H9 (cell line): ENCODE measurements at regions not wholly inside any gene's neighbourhood (a gene's known extent, or its start where the extent isn't known, plus 50 kb on each side); places are given as distances from the start of the nearest gene placed in this dataset.

Source experiments
- DNase-seq: peaks from one replicate; pipeline ENCODE4 v3.0.0-alpha.2; 2017
- H2AFZ ChIP-seq: one replicate; pipeline ENCODE4 v1.6.1; 2013; ENCODE audit warnings: mild to moderate bottlenecking, low read length, control low read depth, moderate library complexity
- H2AK5ac ChIP-seq: 2 replicates; pipeline ENCODE4 v1.6.1; 2013; ENCODE audit warnings: low read length, control low read depth, mixed read lengths; ENCODE audit not compliant: insufficient read length
- H2BK120ac ChIP-seq: one replicate; pipeline ENCODE4 v1.6.1; 2013; ENCODE audit warnings: low read depth, mild to moderate bottlenecking, low read length, control low read depth, inconsistent platforms; ENCODE audit not compliant: poor library complexity, severe bottlenecking
- H2BK12ac ChIP-seq: 2 replicates; pipeline ENCODE4 v1.6.1; 2013; ENCODE audit warnings: low read length, control low read depth, mixed read lengths, low read depth; ENCODE audit not compliant: insufficient read length
- H2BK15ac ChIP-seq: 2 replicates; pipeline ENCODE4 v1.6.1; 2013; ENCODE audit warnings: low read depth, low read length, control low read depth
- H2BK20ac ChIP-seq: one replicate; pipeline ENCODE4 v1.6.1; 2013; ENCODE audit warnings: low read depth, mild to moderate bottlenecking, low read length, control low read depth, inconsistent platforms; ENCODE audit not compliant: poor library complexity, severe bottlenecking
- H2BK5ac ChIP-seq: 2 replicates; pipeline ENCODE4 v1.6.1; 2013; ENCODE audit warnings: low read length, control low read depth, mixed read lengths; ENCODE audit not compliant: insufficient read length
- H3K14ac ChIP-seq: 2 replicates; pipeline ENCODE4 v1.6.1; 2013; ENCODE audit warnings: low read length, control low read depth; ENCODE audit not compliant: insufficient read depth
- H3K18ac ChIP-seq: 2 replicates; pipeline ENCODE4 v1.6.1; 2013; ENCODE audit warnings: low read depth, mild to moderate bottlenecking, mixed read lengths, low read length, control low read depth; ENCODE audit not compliant: insufficient read length
- H3K23ac ChIP-seq: 2 replicates; pipeline ENCODE4 v1.6.1; 2013; ENCODE audit warnings: low read length, control low read depth, mixed read lengths, low read depth; ENCODE audit not compliant: insufficient read length
- H3K23me2 ChIP-seq: 2 replicates; pipeline ENCODE4 v1.6.1; 2013; ENCODE audit warnings: low read depth, mild to moderate bottlenecking, mixed read lengths, low read length, control low read depth; ENCODE audit not compliant: insufficient read length, poor library complexity, severe bottlenecking
- H3K27ac ChIP-seq: 2 replicates; pipeline ENCODE4 v1.5.1; 2013; ENCODE audit warnings: low read length, control low read depth, mixed read lengths, low read depth; ENCODE audit not compliant: insufficient read length
- H3K27me3 ChIP-seq: 2 replicates; pipeline ENCODE4 v1.6.1; 2013; ENCODE audit warnings: low read length, control low read depth, inconsistent platforms; ENCODE audit not compliant: insufficient read depth
- H3K4ac ChIP-seq: 2 replicates; pipeline ENCODE4 v1.6.1; 2013; ENCODE audit warnings: low read depth, mild to moderate bottlenecking, control low read depth, inconsistent platforms, low read length, moderate library complexity
- H3K4me1 ChIP-seq: 2 replicates; pipeline ENCODE4 v1.6.1; 2013; ENCODE audit warnings: low read length, control low read depth, inconsistent platforms; ENCODE audit not compliant: insufficient read depth
- H3K4me2 ChIP-seq: 2 replicates; pipeline ENCODE4 v1.6.1; 2013; ENCODE audit warnings: low read length, control low read depth, mixed read lengths; ENCODE audit not compliant: insufficient read length, insufficient read depth
- H3K56ac ChIP-seq: 2 replicates; pipeline ENCODE4 v1.6.1; 2013; ENCODE audit warnings: low read depth, mild to moderate bottlenecking, mixed read lengths, low read length, control low read depth; ENCODE audit not compliant: insufficient read length
- H3K79me1 ChIP-seq: 2 replicates; pipeline ENCODE4 v1.6.1; 2013; ENCODE audit warnings: low read depth, mild to moderate bottlenecking, moderate library complexity, low read length, control low read depth, inconsistent platforms; ENCODE audit not compliant: insufficient read depth, poor library complexity, severe bottlenecking
- H3K79me2 ChIP-seq: 2 replicates; pipeline ENCODE4 v1.6.1; 2013; ENCODE audit warnings: low read length, control low read depth, inconsistent platforms; ENCODE audit not compliant: insufficient read depth
- H3K9ac ChIP-seq: 2 replicates; pipeline ENCODE4 v1.6.1; 2013; ENCODE audit warnings: low read length, control low read depth, mixed read lengths; ENCODE audit not compliant: insufficient read length; ENCODE audit errors: extremely low read depth
- H3K9me3 ChIP-seq: one replicate; pipeline ENCODE4 v1.6.1; 2013; ENCODE audit warnings: low read depth, low read length, inconsistent platforms; ENCODE audit not compliant: control insufficient read depth
- H3T11ph ChIP-seq: one replicate; pipeline ENCODE4 v1.6.1; 2013; ENCODE audit warnings: mild to moderate bottlenecking, low read length, control low read depth, inconsistent platforms
- H4K20me1 ChIP-seq: one replicate; pipeline ENCODE4 v1.6.1; 2013; ENCODE audit not compliant: control insufficient read depth, insufficient read length, insufficient read depth
- H4K5ac ChIP-seq: 2 replicates; pipeline ENCODE4 v1.6.1; 2013; ENCODE audit warnings: low read depth, mild to moderate bottlenecking, mixed read lengths, low read length, control low read depth; ENCODE audit not compliant: insufficient read length
- H4K8ac ChIP-seq: replicated peaks from 2 replicates; pipeline ENCODE4 v1.6.1; 2013; ENCODE audit warnings: low read length, control low read depth, mixed read lengths, low read depth; ENCODE audit not compliant: insufficient read length
- H4K91ac ChIP-seq: 2 replicates; pipeline ENCODE4 v1.6.1; 2013; ENCODE audit warnings: low read depth, mild to moderate bottlenecking, moderate library complexity, mixed read lengths, low read length, control low read depth; ENCODE audit not compliant: insufficient read length
- H3K27ac Mint-ChIP-seq, 3 experiments: 2 replicates in 2 of 3; 3 replicates in 1 of 3; pipeline ENCODE4 v1.8.0; 2020 to 2021; ENCODE audit warnings: mixed read lengths in 3 of 3, mild to moderate bottlenecking in 1 of 3, moderate library complexity in 1 of 3
- H3K27me3 Mint-ChIP-seq: 2 replicates; pipeline ENCODE4 v1.8.0; 2021; ENCODE audit warnings: low read depth, mild to moderate bottlenecking, moderate library complexity, mixed read lengths
- H3K36me3 Mint-ChIP-seq, 3 experiments: 2 replicates in 2 of 3; 3 replicates in 1 of 3; pipeline ENCODE4 v1.8.0; 2020 to 2021; ENCODE audit warnings: low read depth in 3 of 3, mixed read lengths in 3 of 3; ENCODE audit not compliant: insufficient read depth in 1 of 3
- H3K4me1 Mint-ChIP-seq, 2 experiments: 2 replicates each; pipeline ENCODE4 v1.8.0; 2020; ENCODE audit warnings: mixed read lengths in 2 of 2
- H3K4me3 Mint-ChIP-seq, 2 experiments: 2 replicates in 1 of 2; 3 replicates in 1 of 2; pipeline ENCODE4 v1.8.0; 2020 to 2021; ENCODE audit warnings: mild to moderate bottlenecking in 2 of 2, mixed read lengths in 2 of 2, moderate library complexity in 1 of 2
- H3K9me3 Mint-ChIP-seq, 2 experiments: 2 replicates in 1 of 2; 3 replicates in 1 of 2; pipeline ENCODE4 v1.8.0; 2020; ENCODE audit warnings: mild to moderate bottlenecking in 2 of 2, mixed read lengths in 2 of 2, moderate library complexity in 1 of 2
- CTCF ChIP-seq: fragments of 200-600 bp; sonication (generic); conservative IDR thresholded peaks from 3 replicates; pipeline ENCODE4 v1.8.0; 2021; ENCODE audit warnings: antibody characterized with exemption, mild to moderate bottlenecking
- WGBS: extraction: QIAGEN DNeasy Blood & Tissue Kit; methylation state at CpG from one replicate; pipeline ENCODE4 v1.1.7; 2013; ENCODE audit warnings: missing lambda C conversion rate, low lambda C conversion rate, mixed read lengths; ENCODE audit not compliant: insufficient read length; ENCODE audit errors: extremely low coverage; 5-methylcytosine and 5-hydroxymethylcytosine counted together

GRCh38 chr13:74796157-74796556, 662.0 kb upstream of the KLF12 start:
- H3T11ph ChIP-seq: no peak overlapping the region
- no peaks in the 10 kb centered on the region for H3K23me2 ChIP-seq
- H3K4me1 ChIP-seq: no peaks in the 10 kb centered on the region
- H4K91ac ChIP-seq: no peak overlapping the region
- no peak overlapping the region for H4K5ac ChIP-seq
- no peak for DNase-seq
- Mint-ChIP-seq H3K27me3 (no peaks in the 10 kb centered on the region), H3K36me3 (no peaks in the 10 kb centered on the region; a peak in 3 of 7 replicates), H3K27ac (peak overlapping the region in 1 of 3 experiments; percentile 35; a peak in 1 of 7 replicates), H3K4me1 (no peaks in the 10 kb centered on the region), H3K4me3 (no peak overlapping the region), H3K9me3 (no peaks in the 10 kb centered on the region; a peak in 1 of 5 replicates)
- no peaks in the 10 kb centered on the region for H3K9me3 ChIP-seq
- H2BK120ac ChIP-seq: no peak overlapping the region
- WGBS: no CpG with 5 or more reads among the region's 2 CpGs
- H4K8ac ChIP-seq: no peak overlapping the region
- H3K18ac ChIP-seq: no peak overlapping the region
- no peak overlapping the region for H3K23ac ChIP-seq
- H3K14ac ChIP-seq: no peak overlapping the region
- no peaks in the 10 kb centered on the region for H3K27me3 ChIP-seq
- H4K20me1 ChIP-seq: no peaks in the 10 kb centered on the region
- no peak overlapping the region for H3K27ac ChIP-seq
- no peak overlapping the region for H3K4me2 ChIP-seq
- no peak overlapping the region for H3K4ac ChIP-seq
- no peak overlapping the region for H3K56ac ChIP-seq
- no peak overlapping the region for H2AFZ ChIP-seq
- H2BK20ac ChIP-seq: no peak overlapping the region
- no peak overlapping the region for H3K9ac ChIP-seq
- H3K79me1 ChIP-seq: no peaks in the 10 kb centered on the region
- H2BK12ac ChIP-seq: no peak overlapping the region
- no peak overlapping the region for H2BK5ac ChIP-seq
- H3K79me2 ChIP-seq: no peaks in the 10 kb centered on the region
- H2BK15ac ChIP-seq: no peak overlapping the region
- no peak overlapping the region for H2AK5ac ChIP-seq
- TF ChIP-seq CTCF: peak; percentile 25; the same call in 2 of the 3 replicates
